ENCODE measurements at regions not wholly inside any gene's neighbourhood (a gene's known extent, or its start where the extent isn't known, plus 50 kb on each side); places are given as distances from the start of the nearest gene placed in this dataset.

- no TSS peak for BruUV-seq (replicated peaks)
- ChIA-PET RAD21 (ENCODE audit: low non-redundant PET in 1 of 2, low total read pairs in 2 of 2, uncharacterized antibody in 2 of 2, unreplicated experiment in 2 of 2) (no interaction called here), CTCF (no interaction called here), POLR2A (no interaction called here)
- H3K9ac ChIP-seq (ENCODE audit: low read length): no peak overlapping the region
- H3K27ac ChIP-seq (ENCODE audit: low read depth, low read length): no peak overlapping the region
- H2AFZ ChIP-seq (ENCODE audit: low read depth, low read length, poor library complexity, severe bottlenecking): no peak overlapping the region
- no peaks in the 10 kb centered on the region for H3K4me1 ChIP-seq (ENCODE audit: control insufficient read depth in 1 of 2, insufficient read depth in 2 of 2, low read length in 2 of 2)
- no peaks in the 10 kb centered on the region for H4K20me1 ChIP-seq (ENCODE audit: insufficient read depth)
- ATAC-seq (no peak), DNase-seq (ENCODE audit: low read depth, low spot score) (no peak)
- H3K9me3 ChIP-seq (ENCODE audit: control insufficient read depth in 1 of 2, insufficient read depth in 1 of 2, low read depth in 1 of 2, low read length in 2 of 2): no peaks in the 10 kb centered on the region
- H3K4me3 ChIP-seq (replicated peaks in 1 of 2; ENCODE audit: low read depth in 1 of 2, low read length in 2 of 2): no peak overlapping the region
- no peaks in the 10 kb centered on the region for H3K79me2 ChIP-seq (ENCODE audit: insufficient read depth, low read length)
- H3K36me3 ChIP-seq (ENCODE audit: control insufficient read depth in 1 of 2, insufficient read depth in 2 of 2, low read length in 2 of 2): no peaks in the 10 kb centered on the region
- TF ChIP-seq CTCF (IDR thresholded peaks at IDR 0.05 in 2 of 3, conservative IDR thresholded peaks at IDR 0.05 in 1 of 3; ENCODE audit: borderline replicate concordance in 1 of 3, insufficient read depth in 1 of 3, low read depth in 2 of 3, low read length in 2 of 3) (no peak), EZH2 (IDR thresholded peaks at IDR 0.05) (no peak), ZBTB33 (IDR thresholded peaks at IDR 0.05; ENCODE audit: extremely low read depth, insufficient replicate concordance, low read length) (no peak), CEBPB (IDR thresholded peaks at IDR 0.05; ENCODE audit: low read depth) (no peak), RAD21 (IDR thresholded peaks at IDR 0.05; ENCODE audit: low read depth) (no peak), REST (IDR thresholded peaks at IDR 0.05; ENCODE audit: low read depth) (no peak), FOSL1 (IDR thresholded peaks at IDR 0.05; ENCODE audit: low read depth) (no peak), EGR1 (IDR thresholded peaks at IDR 0.05; ENCODE audit: low read depth) (no peak), POLR2A (IDR thresholded peaks at IDR 0.05; ENCODE audit: borderline replicate concordance, extremely low read depth, insufficient read depth, insufficient read length) (no peak), POLR2AphosphoS5 (IDR thresholded peaks at IDR 0.05; ENCODE audit: low read depth, low read length) (no peak), ATF3 (IDR thresholded peaks at IDR 0.05) (no peak)
- no peak overlapping the region for H3K4me2 ChIP-seq (ENCODE audit: low read length)
- intact Hi-C loops (cut with micrococcal nuclease): no loop called here
- H3K9me2 ChIP-seq (ENCODE audit: insufficient read depth): no peaks in the 10 kb centered on the region
- H3K27me3 ChIP-seq (ENCODE audit: insufficient read depth, low read length): 0 out of 2 replicates have a peak, but pooled peaks cover 4% of the 10 kb centered on the region
Observed at GRCh38 chr13:100895651-100896050, 221.1 kb upstream of the TMTC4 start.

All from HCT116 (cell line).